ENCODE measurements at regions not wholly inside any gene's neighbourhood (a gene's known extent, or its start where the extent isn't known, plus 50 kb on each side); places are given as distances from the start of the nearest gene placed in this dataset.
"Not testable (repeated sequence)": the region's sequence is repeated elsewhere in the genome, so short reads cannot be mapped to it uniquely, and the experiment has no call there.

GRCh38 chr9:30075451-30076199 lies 2308.8 kb upstream of the ACO1 start:
- no peak for DNase-seq

GRCh38 chr9:30078195-30078594 lies 2306.2 kb upstream of the ACO1 start:
- no peak for DNase-seq

DNA sequence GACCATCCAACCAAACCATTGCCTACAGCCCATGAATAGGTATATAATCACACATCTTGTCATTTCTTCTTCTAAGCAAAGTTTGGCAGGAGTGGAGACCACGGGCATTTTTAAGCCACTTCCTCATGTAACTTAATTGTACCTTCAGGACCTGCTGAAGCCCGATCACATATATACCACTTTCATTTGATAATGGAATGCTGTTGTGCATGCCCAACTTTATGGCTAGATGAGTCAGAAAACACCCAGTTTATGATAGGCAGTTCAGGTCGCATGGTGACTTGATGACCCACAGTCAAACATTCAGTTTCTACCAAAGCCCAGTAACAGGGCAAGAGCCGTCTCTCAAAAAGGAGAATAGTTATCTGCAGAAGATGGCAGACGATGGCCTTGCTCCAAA lies 2295.0 kb upstream of the ACO1 start:
- DNase-seq, result no peak

GRCh38 chr9:30103647-30104394 lies 2280.6 kb upstream of the ACO1 start:
- DNase-seq, result no peak

GRCh38 chr9:30107134-30107533 lies 2277.3 kb upstream of the ACO1 start:
- not testable (repeated sequence) for DNase-seq

- no peak for DNase-seq
These were observed 2267.7 kb upstream of the ACO1 start for GRCh38 chr9:30116673-30117217.

DNA sequence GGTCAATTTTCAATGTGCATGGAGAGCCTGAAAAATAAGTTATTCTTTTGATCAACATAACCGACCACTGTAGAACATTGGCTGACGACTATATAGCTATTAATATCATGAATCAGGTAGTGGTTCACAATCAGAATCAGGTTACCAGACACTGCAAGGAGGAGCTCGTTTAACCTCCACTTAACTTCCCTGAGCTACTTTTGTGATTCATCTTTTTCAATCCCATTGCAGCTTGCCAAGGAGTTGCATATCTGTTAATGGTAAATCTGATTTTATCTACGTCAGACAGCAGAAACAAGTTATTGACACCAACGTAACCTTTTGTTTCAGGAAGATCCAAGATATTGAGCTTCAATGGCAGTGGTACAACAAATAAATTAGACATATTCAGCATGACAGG lies 2263.8 kb upstream of the ACO1 start:
- no peak for DNase-seq

DNA sequence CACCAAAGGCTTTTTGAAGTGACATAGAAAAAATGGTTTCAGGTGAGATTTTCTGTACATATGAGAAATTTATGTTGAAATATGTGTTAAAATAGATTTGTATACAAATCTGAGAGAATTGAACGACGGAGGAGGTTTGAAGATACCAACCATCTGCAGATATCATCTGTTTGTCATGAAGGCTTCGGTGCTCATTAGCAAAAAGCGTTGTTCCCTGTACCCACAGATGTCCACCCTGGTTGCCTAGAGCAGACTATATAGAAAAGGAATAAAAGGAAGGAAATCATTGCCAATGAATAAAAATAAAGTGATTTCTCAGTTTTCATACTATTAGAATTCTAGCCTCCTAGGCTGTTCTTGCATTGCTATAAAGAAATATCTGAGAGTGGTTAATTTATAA lies 2262.8 kb upstream of the ACO1 start:
- DNase-seq, result no peak

DNA sequence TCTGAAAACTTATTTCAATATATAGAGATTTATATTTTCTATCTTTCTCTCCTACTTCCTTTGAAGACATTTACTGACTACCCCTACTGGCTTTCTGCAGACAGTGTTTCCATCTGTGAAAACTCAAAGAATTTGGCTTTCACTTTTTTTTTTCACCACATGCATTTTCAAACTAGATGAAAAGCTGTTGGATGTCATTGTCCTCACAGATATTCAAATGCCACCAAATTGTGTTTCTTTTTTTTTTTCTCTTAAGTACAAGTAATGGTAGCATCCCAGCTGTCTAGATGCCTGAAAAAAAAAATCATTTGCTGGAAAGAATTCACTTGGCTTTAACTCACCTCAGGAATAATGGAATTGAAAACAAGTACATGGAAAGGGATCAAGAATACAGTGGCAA lies 2258.6 kb upstream of the ACO1 start:
- no peak for DNase-seq

GRCh38 chr9:30127371-30127770 lies 2257.1 kb upstream of the ACO1 start:
- DNase-seq, result no peak

DNA sequence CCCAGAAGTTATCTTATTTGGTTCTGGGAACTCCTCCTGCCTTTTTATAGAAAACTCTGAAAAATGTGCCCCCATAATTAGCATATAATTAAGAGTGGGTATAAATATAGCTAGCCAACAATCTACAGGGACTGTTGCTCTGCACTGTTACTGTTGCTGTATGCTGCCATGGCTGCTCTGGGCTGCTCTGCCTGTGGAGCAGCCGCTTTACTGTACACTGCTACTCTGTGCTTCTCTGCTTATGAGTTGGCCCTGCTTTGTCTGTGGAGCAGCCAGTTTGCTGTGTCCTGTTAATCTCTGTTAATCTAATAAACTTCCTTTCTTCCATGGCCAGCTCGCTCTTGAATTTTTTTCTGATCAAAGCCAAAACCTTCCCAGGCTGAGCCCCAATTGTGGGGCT lies 2244.0 kb upstream of the ACO1 start:
- no peak for DNase-seq

- DNase-seq, result no peak
These were observed 2223.9 kb upstream of the ACO1 start for GRCh38 chr9:30160570-30160969.

GRCh38 chr9:30172206-30172605 lies 2212.2 kb upstream of the ACO1 start:
- DNase-seq, result no peak

- no peak for DNase-seq
These were observed 2205.8 kb upstream of the ACO1 start for GRCh38 chr9:30178610-30179009.

GRCh38 chr9:30193421-30193820 lies 2191.0 kb upstream of the ACO1 start:
- no peak for DNase-seq

DNA sequence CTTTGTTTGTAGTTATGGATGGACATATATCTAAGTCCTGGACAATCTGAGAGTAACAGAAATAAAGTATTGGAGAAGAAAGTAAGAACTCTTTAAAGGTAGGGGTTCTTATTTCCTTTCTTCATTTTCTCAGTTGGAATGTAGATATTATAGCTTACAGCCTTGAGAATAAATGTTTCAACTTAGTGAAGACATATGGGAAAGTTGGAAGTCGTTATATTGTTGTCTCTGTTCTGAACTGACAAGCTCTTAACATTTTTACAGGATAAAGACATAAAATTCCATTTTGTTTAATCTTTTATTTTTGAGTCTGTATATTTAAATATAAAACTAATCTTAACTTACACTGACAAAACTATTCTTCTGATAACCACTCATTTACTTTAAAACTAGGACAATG lies 2187.5 kb upstream of the ACO1 start:
- no peak for DNase-seq

DNA sequence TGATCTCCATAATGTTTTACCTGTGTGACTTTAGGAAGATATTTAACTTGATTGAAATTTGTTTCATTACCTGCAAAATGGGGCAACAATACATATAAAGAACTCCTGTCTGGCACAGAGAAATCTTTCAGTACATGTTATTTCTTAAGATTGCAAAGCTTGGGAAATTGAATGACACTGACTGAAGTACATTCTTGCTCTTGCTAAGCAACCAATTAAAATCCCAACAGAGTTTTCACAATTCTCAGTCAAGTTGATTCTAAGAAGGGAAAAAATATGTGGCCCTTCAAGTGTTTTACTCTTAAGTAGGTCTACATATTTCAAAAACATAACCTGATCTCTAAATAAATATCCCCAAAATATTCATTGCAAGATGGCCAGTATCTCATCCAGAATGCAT lies 2187.0 kb upstream of the ACO1 start:
- no peak for DNase-seq

- peak in 1 of 3 experiments; percentile 32 for DNase-seq
These were observed 2186.5 kb upstream of the ACO1 start for GRCh38 chr9:30197954-30198353.

- DNase-seq, result no peak
These were observed 2185.8 kb upstream of the ACO1 start for GRCh38 chr9:30198463-30199309.

- DNase-seq, result no peak
These were observed 2183.4 kb upstream of the ACO1 start for GRCh38 chr9:30201024-30201423.

DNA sequence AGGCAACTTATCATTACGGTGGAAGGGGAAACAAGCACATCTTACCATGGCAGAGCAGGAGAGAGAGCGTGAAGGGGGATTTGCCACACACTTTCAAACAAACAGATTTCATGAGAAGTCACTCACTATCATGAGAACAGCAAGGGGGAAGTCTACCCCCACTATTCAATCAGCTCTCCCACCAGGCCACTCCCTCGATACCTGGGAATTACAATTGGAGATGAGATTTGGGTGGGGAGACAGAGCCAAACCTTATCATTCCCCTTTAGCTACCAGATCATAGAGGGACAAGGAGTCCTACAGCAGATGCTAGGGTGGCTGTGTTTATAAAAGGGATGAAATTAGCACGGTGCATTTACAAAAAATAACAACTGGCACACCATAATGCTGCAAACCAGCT lies 2149.4 kb upstream of the ACO1 start:
- DNase-seq, result no peak

DNA sequence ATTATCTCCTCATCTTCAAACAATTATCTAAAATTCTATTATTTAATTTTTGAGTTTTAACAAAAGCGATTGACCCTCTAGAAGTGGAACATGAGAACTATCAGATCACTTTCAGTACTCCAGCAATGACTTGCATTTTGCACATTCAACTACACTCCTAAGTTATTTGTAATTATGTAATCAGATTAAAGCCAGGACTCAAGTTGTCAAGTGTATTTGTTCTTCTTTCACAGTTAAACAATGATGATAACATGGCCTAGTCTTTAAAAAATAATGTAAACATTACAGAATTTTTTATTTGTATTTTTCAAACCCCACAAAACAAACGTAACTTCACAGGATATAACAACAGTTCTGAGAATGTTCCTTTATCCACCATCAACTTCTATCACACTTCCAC lies 2148.9 kb upstream of the ACO1 start:
- no peak for DNase-seq

DNA sequence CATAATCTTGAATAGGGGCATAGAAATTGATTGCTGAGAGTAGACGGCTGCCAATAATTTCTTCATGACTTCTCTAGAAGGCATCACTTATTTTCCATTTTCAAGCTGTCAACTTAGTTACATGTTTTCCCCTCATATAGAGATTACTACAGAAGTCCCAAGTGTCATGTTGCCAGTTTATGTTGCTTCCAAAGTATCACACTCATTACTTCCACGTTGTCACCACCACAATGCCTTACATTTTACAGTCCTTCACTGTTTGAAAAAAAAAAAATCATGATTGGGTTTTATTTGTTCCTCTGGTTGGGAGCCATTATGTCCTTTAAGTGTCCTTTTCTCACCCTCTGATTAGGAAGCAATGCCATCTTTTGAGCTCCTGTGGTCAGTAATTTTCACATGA lies 2144.6 kb upstream of the ACO1 start:
- no peak for DNase-seq
